Smooth muscle cell (in vitro differentiated cells): ENCODE measurements at regions not wholly inside any gene's neighbourhood (a gene's known extent, or its start where the extent isn't known, plus 50 kb on each side); places are given as distances from the start of the nearest gene placed in this dataset.

Source experiments
- DNase-seq: peaks from one replicate; lab custom pipeline; 2025; ENCODE audit not compliant: unreplicated experiment; lab: John Stamatoyannopoulos, UW
- H2AFZ ChIP-seq: fragments of 200-600 bp; sonication (generic); 2 replicates; pipeline ENCODE4 v1.6.0; 2016; ENCODE audit warnings: antibody characterized with exemption, low read depth, mild to moderate bottlenecking
- H3F3A ChIP-seq: fragments of 200-600 bp; sonication (generic); 2 replicates; pipeline ENCODE4 v1.6.0; 2017; ENCODE audit warnings: antibody characterized with exemption, low read depth
- H3K27ac ChIP-seq: fragments of 200-600 bp; sonication (generic); 2 replicates; pipeline ENCODE4 v1.5.1; 2016; ENCODE audit warnings: low read depth, mild to moderate bottlenecking
- H3K27me3 ChIP-seq: fragments of 200-600 bp; sonication (generic); 2 replicates; pipeline ENCODE4 v1.6.1; 2016; ENCODE audit warnings: low read depth, mild to moderate bottlenecking
- H3K36me3 ChIP-seq: fragments of 200-600 bp; sonication (generic); 2 replicates; pipeline ENCODE4 v1.5.1; 2016; ENCODE audit warnings: low read depth
- H3K4me1 ChIP-seq: fragments of 200-600 bp; sonication (generic); 2 replicates; pipeline ENCODE4 v1.5.1; 2016; ENCODE audit warnings: low read depth
- H3K4me2 ChIP-seq: fragments of 200-600 bp; sonication (generic); 2 replicates; pipeline ENCODE4 v1.6.0; 2016; ENCODE audit warnings: mild to moderate bottlenecking
- H3K4me3 ChIP-seq: fragments of 200-600 bp; sonication (generic); 2 replicates; pipeline ENCODE4 v1.5.1; 2016; ENCODE audit warnings: mild to moderate bottlenecking
- H3K79me2 ChIP-seq: fragments of 200-600 bp; sonication (generic); 2 replicates; pipeline ENCODE4 v1.6.0; 2016; ENCODE audit warnings: low read depth, mild to moderate bottlenecking
- H3K9ac ChIP-seq: fragments of 200-600 bp; sonication (generic); 2 replicates; pipeline ENCODE4 v1.6.0; 2016; ENCODE audit warnings: low read depth
- H3K9me3 ChIP-seq: fragments of 200-600 bp; sonication (generic); replicated peaks from 2 replicates; pipeline ENCODE4 v1.5.1; 2016; ENCODE audit warnings: low read depth
- H4K20me1 ChIP-seq: fragments of 200-600 bp; sonication (generic); 2 replicates; pipeline ENCODE4 v1.6.0; 2016; ENCODE audit warnings: low read depth
- CTCF ChIP-seq: fragments of 200-600 bp; sonication (generic); IDR thresholded peaks from 2 replicates; pipeline ENCODE4 v1.5.1; 2017; ENCODE audit warnings: borderline replicate concordance, mild to moderate bottlenecking, antibody characterized with exemption; ENCODE audit not compliant: insufficient read depth, poor library complexity, severe bottlenecking
- WGBS: methylation state at CpG from one replicate; pipeline ENCODE4 v1.1.7; 2016; ENCODE audit warnings: low lambda C conversion rate; 5-methylcytosine and 5-hydroxymethylcytosine counted together

GRCh38 chr20:54856202-54856601 lies 380.8 kb downstream of the DOK5 start:
- no peaks in the 10 kb centered on the region for H3K36me3 ChIP-seq
- H4K20me1 ChIP-seq = no peaks in the 10 kb centered on the region
- no peak overlapping the region for H3K27ac ChIP-seq
- 91% methylated on average over 2 of the region's 2 CpGs for WGBS
- DNase-seq = no peak
- no peak overlapping the region for H2AFZ ChIP-seq
- no peak overlapping the region for H3K4me2 ChIP-seq
- no peak overlapping the region for H3K9ac ChIP-seq
- H3K4me1 ChIP-seq = no peaks in the 10 kb centered on the region
- H3F3A ChIP-seq = no peaks in the 10 kb centered on the region
- H3K4me3 ChIP-seq = no peak overlapping the region
- no peaks in the 10 kb centered on the region for H3K27me3 ChIP-seq
- H3K79me2 ChIP-seq = no peaks in the 10 kb centered on the region
- no peak for TF ChIP-seq CTCF
- H3K9me3 ChIP-seq = no peaks in the 10 kb centered on the region

- Histone ChIP-seq H3F3A (no peaks in the 10 kb centered on the region), H3K36me3 (no peaks in the 10 kb centered on the region), H2AFZ (no peak overlapping the region), H3K4me2 (no peak overlapping the region), H3K4me1 (no peaks in the 10 kb centered on the region), H3K4me3 (no peak overlapping the region), H3K79me2 (no peaks in the 10 kb centered on the region), H3K27ac (no peak overlapping the region), H3K9ac (no peak overlapping the region), H4K20me1 (no peaks in the 10 kb centered on the region), H3K9me3 (no peaks in the 10 kb centered on the region), H3K27me3 (no peaks in the 10 kb centered on the region)
- WGBS = 85% methylated on average over 3 of the region's 3 CpGs
- no peak for DNase-seq
- TF ChIP-seq CTCF = no peak
Measured at GRCh38 chr20:54849741-54850140, 374.3 kb downstream of the DOK5 start.

- Histone ChIP-seq H3K4me3 (no peak overlapping the region), H3K36me3 (no peaks in the 10 kb centered on the region), H3K27ac (no peak overlapping the region), H3K27me3 (no peaks in the 10 kb centered on the region), H3K9ac (no peak overlapping the region), H2AFZ (no peak overlapping the region), H3K79me2 (no peaks in the 10 kb centered on the region), H4K20me1 (no peaks in the 10 kb centered on the region), H3K4me2 (no peak overlapping the region), H3F3A (no peaks in the 10 kb centered on the region), H3K4me1 (no peaks in the 10 kb centered on the region), H3K9me3 (no peaks in the 10 kb centered on the region)
- DNase-seq = no peak
- 80% methylated on average over 2 of the region's 2 CpGs for WGBS
- TF ChIP-seq CTCF = no peak
Measured at GRCh38 chr20:54848984-54849538, 373.7 kb downstream of the DOK5 start.

GRCh38 chr20:54848262-54848661 lies 372.9 kb downstream of the DOK5 start:
- H3K9ac ChIP-seq = no peak overlapping the region
- H3K9me3 ChIP-seq = no peaks in the 10 kb centered on the region
- H3K27me3 ChIP-seq = no peaks in the 10 kb centered on the region
- no peaks in the 10 kb centered on the region for H3K79me2 ChIP-seq
- H3K4me3 ChIP-seq = no peak overlapping the region
- no peak overlapping the region for H3K27ac ChIP-seq
- WGBS = 76% methylated on average over 5 of the region's 5 CpGs
- H3K4me2 ChIP-seq = no peak overlapping the region
- no peak for DNase-seq
- no peaks in the 10 kb centered on the region for H3K36me3 ChIP-seq
- no peaks in the 10 kb centered on the region for H3K4me1 ChIP-seq
- no peak overlapping the region for H2AFZ ChIP-seq
- no peaks in the 10 kb centered on the region for H3F3A ChIP-seq
- no peak for TF ChIP-seq CTCF
- H4K20me1 ChIP-seq = no peaks in the 10 kb centered on the region
